ENCODE measurements at regions not wholly inside any gene's neighbourhood (a gene's known extent, or its start where the extent isn't known, plus 50 kb on each side); places are given as distances from the start of the nearest gene placed in this dataset.
A peak's percentile ranks its signal among the peaks of the same experiment; 100 is the strongest.

GRCh38 chr18:6659963-6660725 is 69.4 kb upstream of the ARHGAP28 start:
- peak; percentile 84 for DNase-seq

- no peak for DNase-seq
Measured at GRCh38 chr18:6661692-6662415, 67.7 kb upstream of the ARHGAP28 start.

GRCh38 chr18:6666012-6666685 is 63.4 kb upstream of the ARHGAP28 start:
- DNase-seq, result no peak

GRCh38 chr18:6668836-6669235 is 60.7 kb upstream of the ARHGAP28 start:
- no peak for DNase-seq

GRCh38 chr18:6672821-6673308 is 56.7 kb upstream of the ARHGAP28 start:
- no peak for DNase-seq

GRCh38 chr18:6677086-6677485 is 52.4 kb upstream of the ARHGAP28 start:
- no peak for DNase-seq

GRCh38 chr18:6679201-6679600 is 50.3 kb upstream of the ARHGAP28 start:
- no peak for DNase-seq

All from NCI-H510A treated with DMSO at 0.1 percent for 48 hours (cell line).